ENCODE measurements at regions not wholly inside any gene's neighbourhood (a gene's known extent, or its start where the extent isn't known, plus 50 kb on each side); places are given as distances from the start of the nearest gene placed in this dataset.
"Not testable (repeated sequence)": the region's sequence is repeated elsewhere in the genome, so short reads cannot be mapped to it uniquely, and the experiment has no call there.

GRCh38 chr15:62332472-62332871 is 167.4 kb upstream of the C2CD4B start:
- TF ChIP-seq CTCF, POLR2A (IDR thresholded peaks at IDR 0.05): not testable (repeated sequence)

All from heart left ventricle (tissue), 13 donors.